RWPE1 (cell line): ENCODE measurements at regions not wholly inside any gene's neighbourhood (a gene's known extent, or its start where the extent isn't known, plus 50 kb on each side); places are given as distances from the start of the nearest gene placed in this dataset.
A peak's percentile ranks its signal among the peaks of the same experiment; 100 is the strongest.

Source experiments
- CTCF ChIA-PET: fragments of 350-600 bp; sonication (Branson Sonifier 250); formaldehyde crosslinking; extraction: SDS; loops from one replicate; lab custom pipeline; 2021; lab: Yijun Ruan, JAX
- POLR2A ChIA-PET: fragments of 400-600 bp; formaldehyde crosslinking; extraction: SDS; loops from one replicate; lab custom pipeline; 2020; ENCODE audit warnings: antibody characterized with exemption; ENCODE audit not compliant: low non-redundant PET; lab: Yijun Ruan, JAX
- DNase-seq: peaks from one replicate; pipeline ENCODE4 v3.0.0; 2012; ENCODE audit warnings: low spot score
- H3K27ac ChIP-seq: fragments of 450-650 bp; 2 replicates; pipeline ENCODE4 v1.5.1; 2017
- TF ChIP-seq, protein P1 (sequence below): fragments of 450-650 bp; conservative IDR thresholded peaks from 2 replicates; pipeline ENCODE4 v1.5.1; 2017; ENCODE audit warnings: low read depth, mild to moderate bottlenecking

DNA sequence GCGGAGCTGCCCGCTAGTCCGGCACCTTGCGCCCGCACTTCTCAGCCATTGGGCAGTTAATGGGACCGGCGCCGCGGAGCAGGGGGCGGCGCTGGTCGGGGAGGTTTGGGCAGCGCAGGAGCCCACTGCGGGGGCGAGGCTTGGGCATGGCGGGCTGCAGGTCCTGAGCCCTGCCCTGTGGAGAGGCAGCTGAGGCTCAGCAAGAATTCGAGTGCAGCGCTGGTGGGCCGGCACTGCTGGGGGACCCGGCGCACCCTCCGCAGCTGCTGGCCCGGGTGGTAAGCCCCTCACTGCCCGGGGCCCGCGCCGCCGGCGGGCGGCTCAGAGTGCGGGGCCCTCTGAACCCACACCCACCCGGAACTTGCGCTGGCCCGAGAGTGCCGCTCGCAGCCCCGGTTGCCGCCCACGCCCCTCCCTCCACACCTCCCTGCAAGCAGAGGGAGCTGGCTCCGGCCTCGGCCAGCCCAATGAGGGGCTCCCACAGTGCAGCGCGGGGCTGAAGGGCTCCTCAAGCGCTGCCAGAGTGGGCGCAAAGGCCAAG lies 835.0 kb downstream of the TBL1XR1 start:
- CTCF ChIA-PET = interaction anchor here (0.6 kb wide), 1 partner anchor 17 kb away, joined by 3 read pairs; no protein-coding TSS in a partner anchor
- TF ChIP-seq, protein P1, sequence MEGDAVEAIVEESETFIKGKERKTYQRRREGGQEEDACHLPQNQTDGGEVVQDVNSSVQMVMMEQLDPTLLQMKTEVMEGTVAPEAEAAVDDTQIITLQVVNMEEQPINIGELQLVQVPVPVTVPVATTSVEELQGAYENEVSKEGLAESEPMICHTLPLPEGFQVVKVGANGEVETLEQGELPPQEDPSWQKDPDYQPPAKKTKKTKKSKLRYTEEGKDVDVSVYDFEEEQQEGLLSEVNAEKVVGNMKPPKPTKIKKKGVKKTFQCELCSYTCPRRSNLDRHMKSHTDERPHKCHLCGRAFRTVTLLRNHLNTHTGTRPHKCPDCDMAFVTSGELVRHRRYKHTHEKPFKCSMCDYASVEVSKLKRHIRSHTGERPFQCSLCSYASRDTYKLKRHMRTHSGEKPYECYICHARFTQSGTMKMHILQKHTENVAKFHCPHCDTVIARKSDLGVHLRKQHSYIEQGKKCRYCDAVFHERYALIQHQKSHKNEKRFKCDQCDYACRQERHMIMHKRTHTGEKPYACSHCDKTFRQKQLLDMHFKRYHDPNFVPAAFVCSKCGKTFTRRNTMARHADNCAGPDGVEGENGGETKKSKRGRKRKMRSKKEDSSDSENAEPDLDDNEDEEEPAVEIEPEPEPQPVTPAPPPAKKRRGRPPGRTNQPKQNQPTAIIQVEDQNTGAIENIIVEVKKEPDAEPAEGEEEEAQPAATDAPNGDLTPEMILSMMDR = no peak
- POLR2A ChIA-PET = no interaction called here
- no peak overlapping the region for H3K27ac ChIP-seq
- DNase-seq = no peak

DNA sequence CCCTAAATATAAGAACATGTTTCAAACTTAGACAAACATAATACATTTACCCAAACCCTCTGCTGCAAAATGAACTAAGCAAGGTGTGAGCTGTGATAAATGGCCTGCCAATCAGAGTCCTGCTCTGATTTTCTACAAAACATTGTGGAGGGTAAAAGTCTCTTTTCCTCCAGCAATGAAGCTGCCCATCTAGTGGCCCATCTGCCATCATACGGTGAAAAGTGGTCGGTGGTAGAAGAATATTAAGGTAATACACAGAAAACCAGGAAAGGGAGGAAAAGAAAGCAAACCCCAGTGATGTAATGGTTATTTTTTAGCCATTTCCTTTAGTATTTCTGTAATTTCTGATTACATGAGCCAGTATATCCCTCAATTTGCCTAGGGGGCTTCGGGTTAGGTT lies 838.1 kb downstream of the TBL1XR1 start:
- H3K27ac ChIP-seq = no peak overlapping the region
- TF ChIP-seq, protein P1 = no peak
- peak; percentile 5 for DNase-seq
- CTCF ChIA-PET = interaction anchor here (0.6 kb wide), 1 partner anchor 600 kb away, joined by 4 read pairs; no protein-coding TSS in a partner anchor
- POLR2A ChIA-PET = no interaction called here

DNA sequence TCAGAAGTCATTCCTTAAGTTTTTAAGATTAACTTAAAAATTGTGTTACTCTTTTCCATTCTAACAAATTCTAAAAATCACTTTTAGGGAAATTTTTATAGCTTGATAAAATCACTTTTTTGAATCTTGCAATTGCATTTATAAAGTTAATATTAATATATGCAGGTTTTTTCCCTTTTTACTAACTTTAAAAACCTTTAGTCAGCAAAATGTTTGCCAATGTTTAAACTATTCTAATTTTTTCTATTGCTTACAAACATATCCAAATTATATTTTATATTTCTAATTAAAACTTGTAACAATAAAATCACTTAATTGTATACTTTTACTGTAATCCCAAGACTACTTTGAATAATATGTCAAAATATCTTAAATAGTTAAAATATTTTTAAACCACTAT lies 839.4 kb downstream of the TBL1XR1 start:
- H3K27ac ChIP-seq = no peak overlapping the region
- TF ChIP-seq, protein P1 = no peak
- CTCF ChIA-PET = interaction anchor here (0.7 kb wide), 1 partner anchor 1450 kb away, joined by 6 read pairs; no protein-coding TSS in a partner anchor
- no peak for DNase-seq
- POLR2A ChIA-PET = no interaction called here

DNA sequence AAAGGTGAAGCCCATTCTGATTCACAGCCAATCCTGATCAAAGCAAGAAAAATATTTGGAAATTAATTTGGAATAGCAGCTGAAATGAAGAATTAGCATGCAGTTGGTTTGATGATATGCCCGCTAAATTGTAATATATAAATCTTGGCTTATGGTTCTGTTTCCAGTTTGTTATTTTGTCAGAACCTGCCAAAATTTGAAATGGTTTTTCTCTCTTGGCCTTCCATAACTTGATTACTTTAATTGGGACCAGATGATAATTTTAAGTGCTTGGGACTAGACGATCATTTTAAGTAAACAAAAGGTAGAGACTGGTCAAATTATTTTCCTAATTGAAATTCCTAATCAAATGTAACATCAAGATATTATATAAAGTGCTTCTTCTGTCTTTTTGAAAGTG lies 842.4 kb downstream of the TBL1XR1 start:
- no peak overlapping the region for H3K27ac ChIP-seq
- no peak for DNase-seq
- CTCF ChIA-PET = interaction anchor here (0.7 to 1.1 kb wide), 2 partner anchors 17 to 283 kb away, joined by 3 to 4 read pairs; no protein-coding TSS in a partner anchor
- POLR2A ChIA-PET = no interaction called here
- TF ChIP-seq, protein P1 = no peak

DNA sequence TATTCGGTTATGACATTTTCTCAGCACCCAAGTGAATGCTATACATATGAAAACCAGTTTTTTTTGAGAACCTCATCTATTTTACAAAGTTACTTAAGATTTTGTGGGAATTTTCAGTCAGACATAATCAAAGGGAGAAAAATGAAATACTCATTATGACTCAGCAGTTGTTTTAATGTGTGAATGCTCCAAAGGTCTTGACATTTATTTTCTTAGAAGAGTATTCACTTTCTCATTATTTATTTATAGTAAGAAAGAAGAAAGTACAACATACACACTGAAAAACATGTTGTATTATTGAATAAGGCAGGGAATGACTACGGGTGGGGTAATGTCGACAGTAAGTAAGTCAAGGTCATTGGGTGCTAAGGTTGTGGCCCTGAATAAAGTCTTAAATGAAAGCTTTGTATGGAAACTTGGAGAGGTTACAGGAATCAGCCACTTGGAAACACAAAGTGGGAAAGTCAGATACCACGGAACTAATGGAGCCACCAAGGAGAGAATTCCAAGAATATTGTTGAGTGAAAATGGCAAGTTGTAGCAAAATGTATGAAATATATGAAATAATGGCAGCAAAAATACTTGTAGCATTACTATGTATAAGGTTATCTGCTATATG lies 844.5 kb downstream of the TBL1XR1 start:
- TF ChIP-seq, protein P1 = no peak
- POLR2A ChIA-PET = no interaction called here
- CTCF ChIA-PET = no interaction called here
- DNase-seq = no peak
- H3K27ac ChIP-seq = no peak overlapping the region

DNA sequence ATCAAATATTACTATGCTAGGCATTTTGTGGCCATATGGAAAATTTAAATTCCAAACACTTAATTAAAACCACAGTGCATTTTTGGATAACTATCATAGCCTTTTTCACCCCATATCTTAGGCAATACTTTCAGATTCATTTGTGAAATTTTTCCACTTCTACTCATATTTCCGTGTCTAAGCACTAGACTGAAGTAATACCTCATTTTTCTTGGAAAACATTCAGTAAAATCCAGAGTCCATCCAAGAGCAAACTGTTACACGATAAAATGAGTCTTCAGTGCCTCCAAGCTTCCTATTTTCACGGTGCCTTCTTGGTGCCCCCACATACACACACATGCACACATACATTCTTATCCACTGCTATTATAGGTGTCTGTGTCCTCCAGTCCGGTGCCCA lies 845.9 kb downstream of the TBL1XR1 start:
- CTCF ChIA-PET = no interaction called here
- POLR2A ChIA-PET = no interaction called here
- no peak for DNase-seq

More for the DNA sequence above, 845.9 kb downstream of the TBL1XR1 start:
- TF ChIP-seq, protein P1 = no peak
- no peak overlapping the region for H3K27ac ChIP-seq
